HepG2 (cell line): ENCODE measurements at regions not wholly inside any gene's neighbourhood (a gene's known extent, or its start where the extent isn't known, plus 50 kb on each side); places are given as distances from the start of the nearest gene placed in this dataset.

Experiments
- ATAC-seq: fragments of 200-7000 bp; cut with Tn5 transposase; 3 replicates; pipeline ENCODE4 v1.9.1; 2020; ENCODE audit warnings: mild to moderate bottlenecking, moderate library complexity
- BruUV-seq: library from RNA; stranded (reverse); fragments of 400-500 nt; replicated peaks from 2 replicates; lab custom pipeline; 2021; lab: Mats Ljungman, UMichigan
- CTCF ChIA-PET: fragments of 300-600 bp; formaldehyde crosslinking; extraction: SDS; loops from one replicate; lab custom pipeline; 2021; ENCODE audit warnings: low total read pairs, inconsistent platforms, low intra/inter-chr PET ratio; lab: Yijun Ruan, JAX
- POLR2A ChIA-PET: fragments of 350-600 bp; sonication (Branson Sonifier 250); formaldehyde crosslinking; loops from one replicate; lab custom pipeline; 2020; ENCODE audit warnings: antibody characterized with exemption, inconsistent platforms; lab: Yijun Ruan, JAX
- DNase-seq: peaks from one replicate; pipeline ENCODE4 v3.0.0-alpha.2; 2015; ENCODE audit warnings: low spot score
- FAIRE-seq: peaks from 3 replicates; lab custom pipeline; 2011; peaks lifted over from hg19 to GRCh38; lab: Jason Lieb, UNC
- H2AFZ ChIP-seq: one replicate; pipeline ENCODE4 v1.6.1; 2011; ENCODE audit warnings: low read length, inconsistent platforms
- H3K27ac ChIP-seq: fragments of 300-600 bp; 3 replicates; pipeline ENCODE4 v1.8.0; 2011; ENCODE audit warnings: mixed run types, mild to moderate bottlenecking, mixed read lengths, low read length, inconsistent platforms; ENCODE audit not compliant: insufficient read depth; ENCODE audit errors: extremely low read length
- H3K27me3 ChIP-seq, 2 experiments: fragments of 200-600 bp in 1 of 2; 2 replicates in 1 of 2; 3 replicates in 1 of 2; pipeline versions ENCODE4 v1.6.0 to v1.8.0; 2011; ENCODE audit warnings: low read length in 2 of 2, mild to moderate bottlenecking in 2 of 2, moderate library complexity in 2 of 2, inconsistent platforms in 1 of 2; ENCODE audit not compliant: insufficient read depth in 2 of 2, control insufficient read depth in 1 of 2
- H3K36me3 ChIP-seq, 2 experiments: fragments of 200-600 bp in 1 of 2; replicated peaks in 1 of 2; 2 replicates in 1 of 2; 3 replicates in 1 of 2; pipeline versions ENCODE4 v1.5.1 to v1.8.0; 2011; ENCODE audit warnings: low read length in 2 of 2, inconsistent platforms in 1 of 2; ENCODE audit not compliant: insufficient read depth in 2 of 2, control insufficient read depth in 1 of 2
- H3K4me1 ChIP-seq: 2 replicates; pipeline ENCODE4 v1.5.1; 2012; ENCODE audit warnings: low read length, inconsistent platforms; ENCODE audit not compliant: insufficient read depth
- H3K4me2 ChIP-seq: 2 replicates; pipeline ENCODE4 v1.6.0; 2011; ENCODE audit warnings: low read depth, low read length, inconsistent platforms
- H3K4me3 ChIP-seq, 3 experiments: fragments of 200-600 bp in 1 of 3; sonication (generic), shearing (Covaris generic) in 1 of 3; replicated peaks in 1 of 3; 2 replicates each; pipeline ENCODE4 v1.5.1; 2011 to 2016; ENCODE audit warnings: low read length in 3 of 3, inconsistent platforms in 2 of 3, low read depth in 2 of 3, mild to moderate bottlenecking in 2 of 3, control low read depth in 1 of 3, mixed read lengths in 1 of 3; ENCODE audit not compliant: insufficient read depth in 1 of 3
- H3K79me2 ChIP-seq: one replicate; pipeline ENCODE4 v1.6.1; 2011; ENCODE audit warnings: low read length, inconsistent platforms; ENCODE audit not compliant: insufficient read depth
- H3K9ac ChIP-seq: 2 replicates; pipeline ENCODE4 v1.6.0; 2011; ENCODE audit warnings: mild to moderate bottlenecking, low read depth, low read length, inconsistent platforms; ENCODE audit not compliant: insufficient read depth
- H3K9me3 ChIP-seq: 2 replicates; pipeline ENCODE4 v1.5.1; 2012; ENCODE audit warnings: mild to moderate bottlenecking, low read length
- H4K20me1 ChIP-seq: 2 replicates; pipeline ENCODE4 v1.6.0; 2011; ENCODE audit warnings: inconsistent platforms, mild to moderate bottlenecking, low read length, moderate library complexity; ENCODE audit not compliant: insufficient read depth
- CERS6 ChIP-seq: sonication (generic); formaldehyde crosslinking; IDR thresholded peaks from 2 replicates; pipeline ENCODE4 v1.5.0; 2020; ENCODE audit warnings: missing genetic modification reagents
- GMEB2 ChIP-seq: IDR thresholded peaks from 2 replicates; pipeline ENCODE4 v1.6.1; 2016; ENCODE audit warnings: missing biosample characterization, missing genetic modification reagents, low read depth
- NR2C2 ChIP-seq: sonication (generic); formaldehyde crosslinking; IDR thresholded peaks from 2 replicates; pipeline ENCODE4 v1.4.0; 2020; ENCODE audit warnings: missing genetic modification reagents, mild to moderate bottlenecking, moderate library complexity, borderline replicate concordance
- PAX8 ChIP-seq: sonication (generic); formaldehyde crosslinking; IDR thresholded peaks from 2 replicates; pipeline ENCODE4 v1.8.0; 2022; ENCODE audit warnings: mild to moderate bottlenecking, missing genetic modification reagents, borderline replicate concordance
- PHF5A ChIP-seq: IDR thresholded peaks from one replicate; pipeline ENCODE4 v1.6.1; 2018; ENCODE audit warnings: low read depth, missing genetic modification reagents; ENCODE audit not compliant: unreplicated experiment
- SALL1 ChIP-seq: sonication (generic); formaldehyde crosslinking; IDR thresholded peaks from 2 replicates; pipeline ENCODE4 v1.8.0; 2022; ENCODE audit warnings: mild to moderate bottlenecking, missing genetic modification reagents
- TAF15 ChIP-seq: fragments of 200-400 bp; formaldehyde crosslinking; IDR thresholded peaks from one replicate; pipeline ENCODE4 v1.6.1; 2018; ENCODE audit warnings: mild to moderate bottlenecking, low read depth, low read length; ENCODE audit not compliant: poor library complexity, severe bottlenecking
- U2AF1 ChIP-seq: fragments of 200-400 bp; formaldehyde crosslinking; optimal IDR thresholded peaks from 2 replicates; pipeline ENCODE3; 2017; ENCODE audit warnings: mild to moderate bottlenecking, low read depth, low read length
- ZNF124 ChIP-seq: sonication (generic); formaldehyde crosslinking; IDR thresholded peaks from 2 replicates; pipeline ENCODE4 v1.4.0; 2020; ENCODE audit warnings: missing genetic modification reagents
- ZNF580 ChIP-seq: IDR thresholded peaks from 2 replicates; pipeline ENCODE4 v1.6.1; 2016; ENCODE audit warnings: low read depth, borderline replicate concordance
- ZNF839 ChIP-seq: sonication (generic); formaldehyde crosslinking; IDR thresholded peaks from 2 replicates; pipeline ENCODE4 v1.4.0; 2020; ENCODE audit warnings: missing genetic modification reagents, mild to moderate bottlenecking, borderline replicate concordance
- WGBS: methylation state at CpG from one replicate; pipeline ENCODE4 v1.1.6; 2017; ENCODE audit warnings: low lambda C conversion rate; 5-methylcytosine and 5-hydroxymethylcytosine counted together
- in situ Hi-C: cut with HindIII; loops from 2 replicates; pipeline ENCODE4 v1.10.0; 2017; ENCODE audit warnings: low pct_unique_long_range_greater_than_20kb; ENCODE audit not compliant: extremely low pct_ligation_motif_present
- intact Hi-C: fragments of 100-400 bp; cut with micrococcal nuclease; formaldehyde crosslinking; loops from one replicate; pipeline ENCODE4 v1.10.0; 2022; ENCODE audit not compliant: unreplicated experiment

GRCh38 chr3:117562000-117562399, 852.4 kb downstream of the TUSC7 start:
- BruUV-seq = no TSS peak
- 0 out of 5 replicates have a peak, but pooled peaks cover 0 to 2% of the 10 kb centered on the region in 2 experiments for H3K27me3 ChIP-seq
- DNase-seq = no peak
- TF ChIP-seq ZNF124 (CRISPR knock-in tag) = no peak
- TF ChIP-seq, all 625 proteins: peak for 0
- intact Hi-C loops (no loop called here), in situ Hi-C loops (no loop called here)
- FAIRE-seq (no peak), ATAC-seq (no peak)
- no peak overlapping the region for H3K4me3 ChIP-seq
- H3K27ac ChIP-seq = no peak overlapping the region
- no peaks in the 10 kb centered on the region for H3K4me1 ChIP-seq
- CTCF ChIA-PET = no interaction called here
- no peak overlapping the region for H2AFZ ChIP-seq
- no peaks in the 10 kb centered on the region for H3K36me3 ChIP-seq
- POLR2A ChIA-PET = no interaction called here
- no peaks in the 10 kb centered on the region for H3K79me2 ChIP-seq
- H4K20me1 ChIP-seq = no peaks in the 10 kb centered on the region
- 0% methylated on average over 1 of the region's 2 CpGs for WGBS
- no peak overlapping the region for H3K9ac ChIP-seq
- H3K9me3 ChIP-seq = no peaks in the 10 kb centered on the region
- H3K4me2 ChIP-seq = no peak overlapping the region

- Histone ChIP-seq H3K27ac (no peak overlapping the region), H3K27me3 (0 out of 5 replicates have a peak, but pooled peaks cover 0 to 2% of the 10 kb centered on the region in 2 experiments)
- TF ChIP-seq ZNF839 (no peak), TAF15 (no peak), ZNF580 (CRISPR knock-in tag) (no peak), U2AF1 (no peak), SALL1 (CRISPR knock-in tag) (no peak), GMEB2 (no peak), PHF5A (CRISPR knock-in tag) (no peak), NR2C2 (no peak), PAX8 (CRISPR knock-in tag) (no peak), CERS6 (CRISPR knock-in tag) (no peak)
- TF ChIP-seq, all 625 proteins: peak for 0
- Histone ChIP-seq H3K9ac (no peak overlapping the region), H3K36me3 (no peaks in the 10 kb centered on the region), H3K79me2 (no peaks in the 10 kb centered on the region), H3K9me3 (no peaks in the 10 kb centered on the region), H3K4me3 (no peak overlapping the region), H3K4me2 (no peak overlapping the region), H2AFZ (no peak overlapping the region), H4K20me1 (no peaks in the 10 kb centered on the region), H3K4me1 (no peaks in the 10 kb centered on the region)
- POLR2A ChIA-PET = no interaction called here
- DNase-seq = no peak
- intact Hi-C loops (no loop called here), in situ Hi-C loops (no loop called here)
- no TSS peak for BruUV-seq
- 42% methylated on average over 4 of the region's 4 CpGs for WGBS
- FAIRE-seq = no peak
- CTCF ChIA-PET = no interaction called here
- ATAC-seq = no peak
Observed at GRCh38 chr3:117563063-117563462, 853.5 kb downstream of the TUSC7 start.
